ENCODE measurements at regions not wholly inside any gene's neighbourhood (a gene's known extent, or its start where the extent isn't known, plus 50 kb on each side); places are given as distances from the start of the nearest gene placed in this dataset.

DNA sequence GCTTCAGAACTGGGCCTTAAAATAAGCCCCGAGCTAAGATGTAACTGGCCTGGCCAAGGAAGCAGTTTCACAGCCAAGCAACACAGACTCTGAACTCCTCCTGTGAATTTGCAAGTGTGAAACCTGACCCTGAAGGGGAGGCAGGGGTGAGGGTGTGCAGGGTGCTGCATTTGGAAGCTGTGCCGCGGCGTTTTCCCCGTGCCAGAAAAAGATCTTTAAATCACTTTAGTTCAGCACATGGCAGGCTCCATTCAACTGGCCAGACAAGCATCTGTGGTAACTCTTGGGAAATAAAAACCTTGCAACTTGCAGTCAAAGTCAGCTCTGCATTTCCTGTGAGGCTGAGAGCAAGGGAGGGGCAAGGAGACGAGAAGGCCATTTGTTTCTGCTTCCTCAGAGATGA lies 209.3 kb upstream of the SOX11 start (continued):
- TF ChIP-seq, protein P1, sequence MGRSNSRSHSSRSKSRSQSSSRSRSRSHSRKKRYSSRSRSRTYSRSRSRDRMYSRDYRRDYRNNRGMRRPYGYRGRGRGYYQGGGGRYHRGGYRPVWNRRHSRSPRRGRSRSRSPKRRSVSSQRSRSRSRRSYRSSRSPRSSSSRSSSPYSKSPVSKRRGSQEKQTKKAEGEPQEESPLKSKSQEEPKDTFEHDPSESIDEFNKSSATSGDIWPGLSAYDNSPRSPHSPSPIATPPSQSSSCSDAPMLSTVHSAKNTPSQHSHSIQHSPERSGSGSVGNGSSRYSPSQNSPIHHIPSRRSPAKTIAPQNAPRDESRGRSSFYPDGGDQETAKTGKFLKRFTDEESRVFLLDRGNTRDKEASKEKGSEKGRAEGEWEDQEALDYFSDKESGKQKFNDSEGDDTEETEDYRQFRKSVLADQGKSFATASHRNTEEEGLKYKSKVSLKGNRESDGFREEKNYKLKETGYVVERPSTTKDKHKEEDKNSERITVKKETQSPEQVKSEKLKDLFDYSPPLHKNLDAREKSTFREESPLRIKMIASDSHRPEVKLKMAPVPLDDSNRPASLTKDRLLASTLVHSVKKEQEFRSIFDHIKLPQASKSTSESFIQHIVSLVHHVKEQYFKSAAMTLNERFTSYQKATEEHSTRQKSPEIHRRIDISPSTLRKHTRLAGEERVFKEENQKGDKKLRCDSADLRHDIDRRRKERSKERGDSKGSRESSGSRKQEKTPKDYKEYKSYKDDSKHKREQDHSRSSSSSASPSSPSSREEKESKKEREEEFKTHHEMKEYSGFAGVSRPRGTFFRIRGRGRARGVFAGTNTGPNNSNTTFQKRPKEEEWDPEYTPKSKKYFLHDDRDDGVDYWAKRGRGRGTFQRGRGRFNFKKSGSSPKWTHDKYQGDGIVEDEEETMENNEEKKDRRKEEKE (IDR thresholded peaks at IDR 0.05) = no peak
- no peak for TF ChIP-seq RBBP5 (conservative IDR thresholded peaks at IDR 0.05)

DNA sequence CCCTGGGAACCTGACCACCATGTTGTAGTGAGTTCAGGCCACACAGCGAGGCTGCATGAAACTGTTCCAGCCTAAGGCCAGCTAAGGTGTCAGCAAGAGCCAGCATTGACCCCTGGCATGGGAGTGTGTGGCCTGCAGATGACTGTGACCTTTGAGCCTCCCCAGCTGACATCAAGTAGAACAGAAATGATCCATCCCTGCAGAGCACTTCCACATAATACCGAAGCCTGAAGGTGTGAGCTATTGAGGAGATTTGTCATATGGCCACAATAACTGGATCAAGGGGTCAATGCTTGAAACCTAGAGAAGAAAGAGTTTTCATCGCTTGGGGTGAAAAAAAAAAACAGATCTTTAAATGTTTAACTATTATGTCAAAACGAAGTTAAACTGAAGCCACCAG lies 207.3 kb upstream of the SOX11 start:
- POLR2A ChIA-PET = no interaction called here
- TF ChIP-seq, protein P2, sequence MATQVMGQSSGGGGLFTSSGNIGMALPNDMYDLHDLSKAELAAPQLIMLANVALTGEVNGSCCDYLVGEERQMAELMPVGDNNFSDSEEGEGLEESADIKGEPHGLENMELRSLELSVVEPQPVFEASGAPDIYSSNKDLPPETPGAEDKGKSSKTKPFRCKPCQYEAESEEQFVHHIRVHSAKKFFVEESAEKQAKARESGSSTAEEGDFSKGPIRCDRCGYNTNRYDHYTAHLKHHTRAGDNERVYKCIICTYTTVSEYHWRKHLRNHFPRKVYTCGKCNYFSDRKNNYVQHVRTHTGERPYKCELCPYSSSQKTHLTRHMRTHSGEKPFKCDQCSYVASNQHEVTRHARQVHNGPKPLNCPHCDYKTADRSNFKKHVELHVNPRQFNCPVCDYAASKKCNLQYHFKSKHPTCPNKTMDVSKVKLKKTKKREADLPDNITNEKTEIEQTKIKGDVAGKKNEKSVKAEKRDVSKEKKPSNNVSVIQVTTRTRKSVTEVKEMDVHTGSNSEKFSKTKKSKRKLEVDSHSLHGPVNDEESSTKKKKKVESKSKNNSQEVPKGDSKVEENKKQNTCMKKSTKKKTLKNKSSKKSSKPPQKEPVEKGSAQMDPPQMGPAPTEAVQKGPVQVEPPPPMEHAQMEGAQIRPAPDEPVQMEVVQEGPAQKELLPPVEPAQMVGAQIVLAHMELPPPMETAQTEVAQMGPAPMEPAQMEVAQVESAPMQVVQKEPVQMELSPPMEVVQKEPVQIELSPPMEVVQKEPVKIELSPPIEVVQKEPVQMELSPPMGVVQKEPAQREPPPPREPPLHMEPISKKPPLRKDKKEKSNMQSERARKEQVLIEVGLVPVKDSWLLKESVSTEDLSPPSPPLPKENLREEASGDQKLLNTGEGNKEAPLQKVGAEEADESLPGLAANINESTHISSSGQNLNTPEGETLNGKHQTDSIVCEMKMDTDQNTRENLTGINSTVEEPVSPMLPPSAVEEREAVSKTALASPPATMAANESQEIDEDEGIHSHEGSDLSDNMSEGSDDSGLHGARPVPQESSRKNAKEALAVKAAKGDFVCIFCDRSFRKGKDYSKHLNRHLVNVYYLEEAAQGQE (IDR thresholded peaks at IDR 0.05; ENCODE audit: low read depth, low read length) = no peak
- TF ChIP-seq, protein P3, sequence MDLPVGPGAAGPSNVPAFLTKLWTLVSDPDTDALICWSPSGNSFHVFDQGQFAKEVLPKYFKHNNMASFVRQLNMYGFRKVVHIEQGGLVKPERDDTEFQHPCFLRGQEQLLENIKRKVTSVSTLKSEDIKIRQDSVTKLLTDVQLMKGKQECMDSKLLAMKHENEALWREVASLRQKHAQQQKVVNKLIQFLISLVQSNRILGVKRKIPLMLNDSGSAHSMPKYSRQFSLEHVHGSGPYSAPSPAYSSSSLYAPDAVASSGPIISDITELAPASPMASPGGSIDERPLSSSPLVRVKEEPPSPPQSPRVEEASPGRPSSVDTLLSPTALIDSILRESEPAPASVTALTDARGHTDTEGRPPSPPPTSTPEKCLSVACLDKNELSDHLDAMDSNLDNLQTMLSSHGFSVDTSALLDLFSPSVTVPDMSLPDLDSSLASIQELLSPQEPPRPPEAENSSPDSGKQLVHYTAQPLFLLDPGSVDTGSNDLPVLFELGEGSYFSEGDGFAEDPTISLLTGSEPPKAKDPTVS (IDR thresholded peaks at IDR 0.05; ENCODE audit: low read depth, low read length) = no peak
- TF ChIP-seq CHD1 (IDR thresholded peaks at IDR 0.05; ENCODE audit: low read depth, low read length) (no peak), JUND (IDR thresholded peaks at IDR 0.05; ENCODE audit: low read depth, low read length) (no peak), EGR1 (IDR thresholded peaks at IDR 0.05; ENCODE audit: borderline replicate concordance in 1 of 2, low read depth in 2 of 2, low read length in 2 of 2) (no peak), ZNF384 (IDR thresholded peaks at IDR 0.05; ENCODE audit: borderline replicate concordance, low read depth, low read length) (no peak), MYB (IDR thresholded peaks at IDR 0.05; ENCODE audit: borderline replicate concordance, low read depth, low read length) (no peak)
- TF ChIP-seq, protein P4, sequence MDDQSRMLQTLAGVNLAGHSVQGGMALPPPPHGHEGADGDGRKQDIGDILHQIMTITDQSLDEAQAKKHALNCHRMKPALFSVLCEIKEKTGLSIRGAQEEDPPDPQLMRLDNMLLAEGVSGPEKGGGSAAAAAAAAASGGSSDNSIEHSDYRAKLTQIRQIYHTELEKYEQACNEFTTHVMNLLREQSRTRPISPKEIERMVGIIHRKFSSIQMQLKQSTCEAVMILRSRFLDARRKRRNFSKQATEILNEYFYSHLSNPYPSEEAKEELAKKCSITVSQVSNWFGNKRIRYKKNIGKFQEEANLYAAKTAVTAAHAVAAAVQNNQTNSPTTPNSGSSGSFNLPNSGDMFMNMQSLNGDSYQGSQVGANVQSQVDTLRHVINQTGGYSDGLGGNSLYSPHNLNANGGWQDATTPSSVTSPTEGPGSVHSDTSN (IDR thresholded peaks at IDR 0.05; ENCODE audit: insufficient replicate concordance, low read depth, low read length) = no peak
- TF ChIP-seq, protein P5, sequence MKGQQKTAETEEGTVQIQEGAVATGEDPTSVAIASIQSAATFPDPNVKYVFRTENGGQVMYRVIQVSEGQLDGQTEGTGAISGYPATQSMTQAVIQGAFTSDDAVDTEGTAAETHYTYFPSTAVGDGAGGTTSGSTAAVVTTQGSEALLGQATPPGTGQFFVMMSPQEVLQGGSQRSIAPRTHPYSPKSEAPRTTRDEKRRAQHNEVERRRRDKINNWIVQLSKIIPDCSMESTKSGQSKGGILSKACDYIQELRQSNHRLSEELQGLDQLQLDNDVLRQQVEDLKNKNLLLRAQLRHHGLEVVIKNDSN (IDR thresholded peaks at IDR 0.05; ENCODE audit: borderline replicate concordance, extremely low read length, insufficient read depth, low read depth, low read length) = no peak

More for the DNA sequence above, 207.3 kb upstream of the SOX11 start:
- Histone ChIP-seq H4K20me1 (ENCODE audit: control insufficient read depth, insufficient read depth) (no peaks in the 10 kb centered on the region), H3K36me3 (ENCODE audit: control insufficient read depth in 2 of 2, insufficient read depth in 2 of 2, low read length in 1 of 2) (no peaks in the 10 kb centered on the region), H3K27ac (ENCODE audit: control insufficient read depth, insufficient read depth) (no peak overlapping the region), H3K27me3 (replicated peaks in 1 of 2; ENCODE audit: control insufficient read depth in 2 of 2, insufficient read depth in 2 of 2, low read length in 1 of 2) (no peaks in the 10 kb centered on the region), H3K9ac (ENCODE audit: control insufficient read depth, insufficient read depth, low read length) (no peak overlapping the region), H2AFZ (ENCODE audit: control insufficient read depth, low read depth, low read length) (no peak overlapping the region), H3K9me3 (replicated peaks; ENCODE audit: control insufficient read depth, insufficient read depth, low read length) (no peaks in the 10 kb centered on the region), H3K4me3 (no peak overlapping the region), H3K4me2 (ENCODE audit: control insufficient read depth, insufficient read depth) (no peak overlapping the region), H3K4me1 (ENCODE audit: control insufficient read depth, insufficient read depth, low read length) (no peaks in the 10 kb centered on the region), H3K79me2 (ENCODE audit: control insufficient read depth, insufficient read depth, low read length) (no peaks in the 10 kb centered on the region)
- CTCF ChIA-PET = no interaction called here
- RAD21 ChIA-PET (ENCODE audit: unreplicated experiment) = no interaction called here
- DNase-seq (ENCODE audit: low read depth, low spot score) (no peak), ATAC-seq (no peak), FAIRE-seq (no peak)
- no TSS peak for BruUV-seq (replicated peaks)
- 25% methylated on average over 4 of the region's 4 CpGs for WGBS (ENCODE audit: insufficient coverage, insufficient replicate concordance, low lambda C conversion rate, missing lambda C conversion rate)
- SMC1A ChIA-PET (ENCODE audit: uncharacterized antibody, unreplicated experiment) = no interaction called here
- intact Hi-C loops (cut with micrococcal nuclease; ENCODE audit: unreplicated experiment) = no loop called here
- in situ Hi-C loops (cut with MboI) = no loop called here

All from GM12878 (cell line).